ENCODE measurements at regions not wholly inside any gene's neighbourhood (a gene's known extent, or its start where the extent isn't known, plus 50 kb on each side); places are given as distances from the start of the nearest gene placed in this dataset.

- no peak for TF ChIP-seq CTCF (conservative IDR thresholded peaks at IDR 0.05; ENCODE audit: low read depth, low read length)
- no peak for TF ChIP-seq EZH2 (IDR thresholded peaks at IDR 0.05; ENCODE audit: low read length, unreplicated experiment)
- TF ChIP-seq EZH2phosphoT487 (IDR thresholded peaks at IDR 0.05; ENCODE audit: borderline replicate concordance, low read length), result no peak
Measured at GRCh38 chr11:80798174-80798573, 1357.3 kb upstream of the TENM4 start.

Measured in PC-3 (cell line).